Activated CD4-positive, alpha-beta T cell treated with anti-CD3 and anti-CD28 coated beads for 48 hours (primary cell): ENCODE measurements at regions not wholly inside any gene's neighbourhood (a gene's known extent, or its start where the extent isn't known, plus 50 kb on each side); places are given as distances from the start of the nearest gene placed in this dataset.

Experiments used
- DNase-seq: peaks from one replicate; pipeline ENCODE4 v3.0.0-alpha.2; 2020

- no peak for DNase-seq
Measured at GRCh38 chr21:41671212-41671762, 95.6 kb downstream of the RIPK4 start.

- no peak for DNase-seq
Measured at GRCh38 chr21:41670056-41670805, 96.6 kb downstream of the RIPK4 start.

GRCh38 chr21:41669533-41669830 is 97.4 kb downstream of the RIPK4 start:
- no peak for DNase-seq

- no peak for DNase-seq
Measured at GRCh38 chr21:41668686-41669532, 97.9 kb downstream of the RIPK4 start.

GRCh38 chr21:41668051-41668541 is 98.8 kb downstream of the RIPK4 start:
- DNase-seq, result no peak

GRCh38 chr21:41667136-41667535 is 99.7 kb downstream of the RIPK4 start:
- DNase-seq, result no peak

- no peak for DNase-seq
Measured at GRCh38 chr21:41666641-41667081, 100.2 kb downstream of the RIPK4 start.

- no peak for DNase-seq
Measured at GRCh38 chr21:41665766-41666595, 100.9 kb downstream of the RIPK4 start.

- DNase-seq, result no peak
Measured at GRCh38 chr21:41664881-41665765, 101.7 kb downstream of the RIPK4 start.

GRCh38 chr21:41663805-41664788 is 102.8 kb downstream of the RIPK4 start:
- no peak for DNase-seq

- no peak for DNase-seq
Measured at GRCh38 chr21:41662761-41663160, 104.1 kb downstream of the RIPK4 start.

GRCh38 chr21:41662161-41662560 is 104.7 kb downstream of the RIPK4 start:
- DNase-seq, result no peak

GRCh38 chr21:41660748-41661147 is 106.1 kb downstream of the RIPK4 start:
- no peak for DNase-seq

- no peak for DNase-seq
Measured at GRCh38 chr21:41659791-41660560, 106.9 kb downstream of the RIPK4 start.

GRCh38 chr21:41656946-41657525 is 109.8 kb downstream of the RIPK4 start:
- DNase-seq, result no peak

GRCh38 chr21:41655259-41655658 is 111.6 kb downstream of the RIPK4 start:
- DNase-seq, result no peak

- no peak for DNase-seq
Measured at GRCh38 chr21:41653954-41654491, 112.8 kb downstream of the RIPK4 start.

GRCh38 chr21:41653243-41653953 is 113.5 kb downstream of the RIPK4 start:
- no peak for DNase-seq
